ENCODE measurements at regions not wholly inside any gene's neighbourhood (a gene's known extent, or its start where the extent isn't known, plus 50 kb on each side); places are given as distances from the start of the nearest gene placed in this dataset.

- TF ChIP-seq ZBTB33 (CRISPR knock-in tag; IDR thresholded peaks at IDR 0.05): peak; percentile 88
- 0 out of 2 replicates have a peak, but pooled peaks have one; percentile 48 for TF ChIP-seq ZMYM4 (CRISPR knock-in tag; IDR thresholded peaks at IDR 0.05)
- no peak for TF ChIP-seq SOX6 (IDR thresholded peaks at IDR 0.05)
- 0 out of 2 replicates have a peak, but pooled peaks have one; percentile 3 for TF ChIP-seq SOX6 (CRISPR knock-in tag; IDR thresholded peaks at IDR 0.05)
Measured at GRCh38 chr6:144659202-144660182, 374.4 kb downstream of the UTRN start (continued).

- ChIA-PET CTCF (ENCODE audit: low intra/inter-chr PET ratio, low total read pairs) (no interaction called here), POLR2A (interaction anchor here (0.9 to 2.6 kb wide), 6 partner anchors 8 to 71 kb away, joined by 3 to 32 read pairs (median 4); no protein-coding TSS in a partner anchor)
- H3K36me3 ChIP-seq (replicated peaks in 1 of 2; ENCODE audit: control insufficient read depth in 1 of 2, insufficient read depth in 2 of 2, low read length in 2 of 2): peaks cover 0 to 1% of the 10 kb centered on the region in 2 experiments; a peak in 2 of 5 replicates
- H2AFZ ChIP-seq (ENCODE audit: low read length): no peak overlapping the region
- FAIRE-seq: no peak
- H3K9me3 ChIP-seq (ENCODE audit: low read length): no peaks in the 10 kb centered on the region
- H4K20me1 ChIP-seq (ENCODE audit: insufficient read depth, low read length): peaks cover 43% of the 10 kb centered on the region; the same call in 1 of the 2 replicates
- intact Hi-C loops (cut with micrococcal nuclease; ENCODE audit: unreplicated experiment): loop anchor here (1.0 to 2.0 kb wide), 4 partner anchors 8 to 444 kb away; no protein-coding TSS in a partner anchor
- H3K4me1 ChIP-seq (ENCODE audit: insufficient read depth, low read length): peaks cover 93% of the 10 kb centered on the region
- TSS peak; percentile 96 for BruUV-seq (replicated peaks)
- H3K4me3 ChIP-seq (replicated peaks in 1 of 3; ENCODE audit: insufficient read depth in 1 of 3, low read depth in 2 of 3, low read length in 3 of 3): peak overlapping the region in 2 of 3 experiments; percentile 45 to 47; a peak in 4 of 6 replicates
- peak overlapping the region; percentile 73 for H3K4me2 ChIP-seq (ENCODE audit: low read depth, low read length)
- peak overlapping the region; percentile 60 for H3K27ac ChIP-seq (ENCODE audit: extremely low read length, insufficient read depth, low read length)
- peak; percentile 68 for ATAC-seq
- no peak for DNase-seq (ENCODE audit: low spot score)
- in situ Hi-C loops (cut with HindIII; ENCODE audit: extremely low pct_ligation_motif_present, low pct_unique_long_range_greater_than_20kb): no loop called here
- 52% methylated on average over 7 of the region's 7 CpGs for WGBS (ENCODE audit: low lambda C conversion rate)
- H3K27me3 ChIP-seq (ENCODE audit: control insufficient read depth in 1 of 2, insufficient read depth in 2 of 2, low read length in 2 of 2): no peaks in the 10 kb centered on the region
- H3K9ac ChIP-seq (ENCODE audit: insufficient read depth, low read depth, low read length): peak overlapping the region; percentile 37; the same call in 1 of the 2 replicates
- peaks cover 47% of the 10 kb centered on the region for H3K79me2 ChIP-seq (ENCODE audit: insufficient read depth, low read length)
- TF ChIP-seq KLF15 (CRISPR knock-in tag; IDR thresholded peaks at IDR 0.05; ENCODE audit: borderline replicate concordance) (no peak), PATZ1 (CRISPR knock-in tag; IDR thresholded peaks at IDR 0.05) (0 out of 2 replicates have a peak, but pooled peaks have one; percentile 2), ZNF672 (CRISPR knock-in tag; IDR thresholded peaks at IDR 0.05) (no peak), ZBTB38 (CRISPR knock-in tag; IDR thresholded peaks at IDR 0.05) (peak; percentile 31; the same call in 1 of the 2 replicates), ZNF784 (CRISPR knock-in tag; IDR thresholded peaks at IDR 0.05; ENCODE audit: borderline replicate concordance) (0 out of 2 replicates have a peak, but pooled peaks have one; percentile 4), ARID4A (CRISPR knock-in tag; IDR thresholded peaks at IDR 0.05; ENCODE audit: borderline replicate concordance) (peak; percentile 31; the same call in 1 of the 2 replicates)
Measured at GRCh38 chr6:144660561-144661115, 375.5 kb downstream of the UTRN start.

All from HepG2 (cell line).